ENCODE measurements at regions not wholly inside any gene's neighbourhood (a gene's known extent, or its start where the extent isn't known, plus 50 kb on each side); places are given as distances from the start of the nearest gene placed in this dataset.

DNA sequence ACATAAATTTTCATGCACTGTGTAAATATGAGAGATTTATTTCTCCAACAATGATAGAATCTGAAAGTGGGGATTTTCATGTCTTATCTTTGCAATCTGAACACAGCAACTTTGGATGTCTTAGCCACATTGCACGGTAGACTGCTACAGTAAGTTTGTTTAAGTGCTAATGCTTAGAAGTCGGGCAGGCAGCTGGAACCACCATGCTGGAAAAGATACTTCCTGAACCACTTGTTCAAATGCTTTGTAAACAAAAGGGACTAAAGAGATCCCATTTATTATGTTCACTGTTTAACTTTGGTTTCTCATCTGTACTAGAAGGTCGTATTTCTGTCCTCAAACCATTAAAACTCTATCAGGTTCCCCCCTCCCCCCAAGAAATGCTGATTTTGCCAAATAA, 555.9 kb upstream of the DIPK2B start:
- no peaks in the 10 kb centered on the region for H3K36me3 ChIP-seq (ENCODE audit: control insufficient read depth in 2 of 2, insufficient read depth in 2 of 2, low read length in 1 of 2)
- no peak overlapping the region for H3K27ac ChIP-seq (ENCODE audit: low read depth in 1 of 2, low read length in 1 of 2)
- WGBS = 8% methylated on average over 3 of the region's 3 CpGs
- no peaks in the 10 kb centered on the region for H3K27me3 ChIP-seq (ENCODE audit: control insufficient read depth in 2 of 2, insufficient read depth in 1 of 2, low read length in 1 of 2)
- H3K9me3 ChIP-seq (ENCODE audit: control insufficient read depth in 2 of 2, insufficient read depth in 1 of 2, low read length in 1 of 2) = no peaks in the 10 kb centered on the region
- peaks cover 8 to 21% of the 10 kb centered on the region in 2 donors for H3K4me1 ChIP-seq (ENCODE audit: control insufficient read depth in 2 of 2, insufficient read depth in 2 of 2, low read length in 2 of 2)
- peak in 1 of 9 donors; percentile 39 for DNase-seq (ENCODE audit: low read depth in 6 of 9, low spot score in 9 of 9)
- H3K4me3 ChIP-seq (ENCODE audit: low read length in 2 of 2) = no peak overlapping the region

DNA sequence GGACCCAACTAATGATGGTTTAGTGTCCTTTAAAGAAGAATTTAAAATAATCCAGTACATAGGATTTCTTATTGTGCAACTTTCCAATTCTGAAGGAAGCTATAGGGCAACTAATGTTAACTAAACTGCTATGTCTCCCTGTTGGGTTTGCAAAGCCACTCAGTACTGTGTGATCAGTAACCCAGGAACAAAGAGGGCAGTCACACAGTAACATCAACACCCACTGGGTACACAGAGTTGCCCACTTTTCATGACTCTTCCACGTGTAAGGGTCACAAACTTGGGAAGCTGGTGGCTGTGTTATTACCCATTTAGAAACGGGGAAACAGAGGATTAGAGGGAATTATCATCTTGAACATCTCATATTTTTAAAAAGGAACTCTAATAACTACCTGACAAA, 555.0 kb upstream of the DIPK2B start:
- H3K36me3 ChIP-seq (ENCODE audit: control insufficient read depth in 2 of 2, insufficient read depth in 2 of 2, low read length in 1 of 2) = no peaks in the 10 kb centered on the region
- peaks cover 8 to 21% of the 10 kb centered on the region in 2 donors for H3K4me1 ChIP-seq (ENCODE audit: control insufficient read depth in 2 of 2, insufficient read depth in 2 of 2, low read length in 2 of 2)
- no peak overlapping the region for H3K4me3 ChIP-seq (ENCODE audit: low read length in 2 of 2)
- 80% methylated on average over 2 of the region's 2 CpGs for WGBS
- no peak overlapping the region for H3K27ac ChIP-seq (ENCODE audit: low read depth in 1 of 2, low read length in 1 of 2)
- H3K27me3 ChIP-seq (ENCODE audit: control insufficient read depth in 2 of 2, insufficient read depth in 1 of 2, low read length in 1 of 2) = no peaks in the 10 kb centered on the region
- no peaks in the 10 kb centered on the region for H3K9me3 ChIP-seq (ENCODE audit: control insufficient read depth in 2 of 2, insufficient read depth in 1 of 2, low read length in 1 of 2)
- no peak for DNase-seq (ENCODE audit: low read depth in 6 of 9, low spot score in 9 of 9)

DNA sequence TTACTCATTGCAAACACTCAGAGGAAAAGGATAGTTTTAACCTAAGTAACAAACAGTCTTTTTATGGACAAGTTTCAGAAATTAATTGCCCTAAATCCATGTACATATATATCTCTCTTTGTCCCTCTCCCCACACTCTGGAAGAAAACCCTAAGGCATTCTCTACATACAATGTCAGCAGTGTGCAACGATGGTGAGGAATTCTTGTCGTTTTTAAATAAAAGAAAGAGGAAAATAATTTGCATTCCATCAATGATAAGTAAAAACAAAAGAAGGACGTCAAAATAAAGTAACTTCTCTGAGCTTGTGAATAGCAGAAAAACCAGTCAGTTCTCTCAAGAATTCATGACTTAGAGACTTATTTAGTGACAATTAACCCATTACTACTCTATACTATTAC, 550.5 kb upstream of the DIPK2B start:
- no peak overlapping the region for H3K4me3 ChIP-seq (ENCODE audit: low read length in 2 of 2)
- no peaks in the 10 kb centered on the region for H3K27me3 ChIP-seq (ENCODE audit: control insufficient read depth in 2 of 2, insufficient read depth in 1 of 2, low read length in 1 of 2)
- no peaks in the 10 kb centered on the region for H3K36me3 ChIP-seq (ENCODE audit: control insufficient read depth in 2 of 2, insufficient read depth in 2 of 2, low read length in 1 of 2)
- no peaks in the 10 kb centered on the region for H3K9me3 ChIP-seq (ENCODE audit: control insufficient read depth in 2 of 2, insufficient read depth in 1 of 2, low read length in 1 of 2)
- H3K4me1 ChIP-seq (ENCODE audit: control insufficient read depth in 2 of 2, insufficient read depth in 2 of 2, low read length in 2 of 2) = peaks cover 4 to 10% of the 10 kb centered on the region in 2 donors
- no peak for DNase-seq (ENCODE audit: low read depth in 6 of 9, low spot score in 9 of 9)
- no peak overlapping the region for H3K27ac ChIP-seq (ENCODE audit: low read depth in 1 of 2, low read length in 1 of 2)
- WGBS = 80% methylated on average over 3 of the region's 3 CpGs

DNA sequence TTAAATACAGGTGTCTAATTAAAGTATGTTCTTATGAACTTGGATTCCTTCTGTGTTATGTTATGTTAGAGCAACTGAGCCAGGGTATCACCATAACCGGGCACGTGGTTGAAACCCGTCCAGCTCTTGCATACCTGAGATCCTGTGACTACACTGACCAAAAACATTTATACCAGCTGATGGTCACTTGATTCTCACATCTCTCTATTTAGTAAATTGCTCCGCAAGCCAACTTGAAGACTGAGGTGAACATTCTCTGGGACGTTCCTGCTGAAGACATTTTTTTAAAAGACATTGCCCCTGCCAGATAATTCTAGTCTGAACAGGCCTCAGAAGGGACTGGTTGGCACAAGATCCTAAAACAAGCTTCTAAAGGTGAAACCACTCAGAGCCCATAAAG, 550.0 kb upstream of the DIPK2B start:
- H3K4me3 ChIP-seq (ENCODE audit: low read length in 2 of 2) = no peak overlapping the region
- no peaks in the 10 kb centered on the region for H3K27me3 ChIP-seq (ENCODE audit: control insufficient read depth in 2 of 2, insufficient read depth in 1 of 2, low read length in 1 of 2)
- WGBS = 96% methylated on average over 5 of the region's 5 CpGs
- no peak for DNase-seq (ENCODE audit: low read depth in 6 of 9, low spot score in 9 of 9)
- H3K9me3 ChIP-seq (ENCODE audit: control insufficient read depth in 2 of 2, insufficient read depth in 1 of 2, low read length in 1 of 2) = no peaks in the 10 kb centered on the region
- peaks cover 0 to 3% of the 10 kb centered on the region in 2 donors for H3K36me3 ChIP-seq (ENCODE audit: control insufficient read depth in 2 of 2, insufficient read depth in 2 of 2, low read length in 1 of 2)
- peaks cover 4 to 10% of the 10 kb centered on the region in 2 donors for H3K4me1 ChIP-seq (ENCODE audit: control insufficient read depth in 2 of 2, insufficient read depth in 2 of 2, low read length in 2 of 2)
- H3K27ac ChIP-seq (ENCODE audit: low read depth in 1 of 2, low read length in 1 of 2) = no peak overlapping the region

DNA sequence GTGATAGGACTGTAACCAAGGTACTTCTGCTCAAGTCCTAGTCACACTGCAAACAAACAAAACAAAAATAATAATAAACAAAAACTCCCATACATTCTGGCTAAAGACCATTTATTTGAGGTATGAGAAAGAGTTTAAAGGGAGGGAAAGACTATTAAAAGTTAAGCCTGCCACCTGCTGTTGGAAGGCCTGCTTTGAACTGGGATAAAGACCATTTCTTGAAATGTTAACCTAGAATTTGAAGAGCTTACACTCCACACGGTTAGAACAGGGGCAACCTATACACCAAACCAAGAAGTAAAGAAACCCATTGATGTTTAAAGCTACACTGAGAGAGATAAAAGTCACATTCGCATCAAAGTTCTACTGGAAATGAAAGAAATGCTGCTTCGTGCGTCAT, 548.7 kb upstream of the DIPK2B start:
- H3K27ac ChIP-seq (ENCODE audit: low read depth in 1 of 2, low read length in 1 of 2) = peak overlapping the region in 1 of 2 donors; percentile 22
- no peak overlapping the region for H3K4me3 ChIP-seq (ENCODE audit: low read length in 2 of 2)
- H3K9me3 ChIP-seq (ENCODE audit: control insufficient read depth in 2 of 2, insufficient read depth in 1 of 2, low read length in 1 of 2) = no peaks in the 10 kb centered on the region
- H3K4me1 ChIP-seq (ENCODE audit: control insufficient read depth in 2 of 2, insufficient read depth in 2 of 2, low read length in 2 of 2) = peaks cover 4 to 10% of the 10 kb centered on the region in 2 donors
- peak in 2 of 9 donors; percentile 35 to 71 for DNase-seq (ENCODE audit: low read depth in 6 of 9, low spot score in 9 of 9)
- H3K36me3 ChIP-seq (ENCODE audit: control insufficient read depth in 2 of 2, insufficient read depth in 2 of 2, low read length in 1 of 2) = peaks cover 0 to 4% of the 10 kb centered on the region in 2 donors
- no peaks in the 10 kb centered on the region for H3K27me3 ChIP-seq (ENCODE audit: control insufficient read depth in 2 of 2, insufficient read depth in 1 of 2, low read length in 1 of 2)
- WGBS = 18% methylated on average over 4 of the region's 4 CpGs

DNA sequence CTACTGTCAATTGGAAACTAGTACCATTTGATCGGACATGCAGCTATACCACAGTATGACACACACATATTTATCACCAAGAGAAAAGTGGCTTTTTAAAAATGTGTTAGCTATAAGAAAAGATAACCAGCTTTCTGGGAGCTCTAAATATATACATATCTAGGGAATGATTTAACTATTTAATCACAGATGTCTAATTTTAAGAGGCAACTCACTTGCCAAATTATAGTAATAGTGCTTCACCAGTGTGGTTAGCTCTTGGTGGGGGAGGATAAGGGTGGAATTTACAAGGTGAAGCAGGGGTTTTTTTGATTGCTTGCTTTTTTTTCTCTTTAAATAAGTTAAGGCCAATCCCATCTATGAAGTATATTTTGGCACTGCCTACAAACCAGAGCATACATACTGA, 547.7 kb upstream of the DIPK2B start:
- no peak overlapping the region for H3K27ac ChIP-seq (ENCODE audit: low read depth in 1 of 2, low read length in 1 of 2)
- 94% methylated on average over 1 of the region's 1 CpG for WGBS
- no peak overlapping the region for H3K4me3 ChIP-seq (ENCODE audit: low read length in 2 of 2)
- peaks cover 0 to 4% of the 10 kb centered on the region in 2 donors for H3K36me3 ChIP-seq (ENCODE audit: control insufficient read depth in 2 of 2, insufficient read depth in 2 of 2, low read length in 1 of 2)
- peaks cover 1 to 2% of the 10 kb centered on the region in 2 donors for H3K4me1 ChIP-seq (ENCODE audit: control insufficient read depth in 2 of 2, insufficient read depth in 2 of 2, low read length in 2 of 2)
- DNase-seq (ENCODE audit: low read depth in 6 of 9, low spot score in 9 of 9) = no peak
- H3K9me3 ChIP-seq (ENCODE audit: control insufficient read depth in 2 of 2, insufficient read depth in 1 of 2, low read length in 1 of 2) = no peaks in the 10 kb centered on the region
- H3K27me3 ChIP-seq (ENCODE audit: control insufficient read depth in 2 of 2, insufficient read depth in 1 of 2, low read length in 1 of 2) = no peaks in the 10 kb centered on the region

DNA sequence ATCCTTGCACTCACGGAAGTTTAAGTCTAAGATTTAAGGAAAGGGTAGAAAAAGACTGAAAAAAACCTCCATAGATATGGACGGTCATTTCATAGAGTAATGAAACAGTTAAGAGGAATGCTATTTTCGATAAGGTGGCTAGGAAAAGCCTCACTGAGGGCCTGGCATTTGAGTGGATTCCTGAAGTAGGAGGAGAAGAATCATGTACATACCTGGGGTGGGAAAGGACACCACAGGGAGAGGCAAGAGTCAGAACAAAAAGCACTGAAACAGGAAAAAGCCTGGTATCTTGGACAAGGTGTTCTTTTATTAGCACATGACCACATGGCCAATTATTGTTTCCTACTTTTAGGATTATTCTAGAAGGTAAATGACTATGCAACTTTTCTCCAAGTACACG, 547.2 kb upstream of the DIPK2B start:
- H3K27ac ChIP-seq (ENCODE audit: low read depth in 1 of 2, low read length in 1 of 2) = no peak overlapping the region
- peaks cover 0 to 4% of the 10 kb centered on the region in 2 donors for H3K36me3 ChIP-seq (ENCODE audit: control insufficient read depth in 2 of 2, insufficient read depth in 2 of 2, low read length in 1 of 2)
- WGBS = 76% methylated on average over 4 of the region's 4 CpGs
- H3K4me3 ChIP-seq (ENCODE audit: low read length in 2 of 2) = no peak overlapping the region
- H3K9me3 ChIP-seq (ENCODE audit: control insufficient read depth in 2 of 2, insufficient read depth in 1 of 2, low read length in 1 of 2) = no peaks in the 10 kb centered on the region
- no peaks in the 10 kb centered on the region for H3K4me1 ChIP-seq (ENCODE audit: control insufficient read depth in 2 of 2, insufficient read depth in 2 of 2, low read length in 2 of 2)
- DNase-seq (ENCODE audit: low read depth in 6 of 9, low spot score in 9 of 9) = no peak
- H3K27me3 ChIP-seq (ENCODE audit: control insufficient read depth in 2 of 2, insufficient read depth in 1 of 2, low read length in 1 of 2) = no peaks in the 10 kb centered on the region

DNA sequence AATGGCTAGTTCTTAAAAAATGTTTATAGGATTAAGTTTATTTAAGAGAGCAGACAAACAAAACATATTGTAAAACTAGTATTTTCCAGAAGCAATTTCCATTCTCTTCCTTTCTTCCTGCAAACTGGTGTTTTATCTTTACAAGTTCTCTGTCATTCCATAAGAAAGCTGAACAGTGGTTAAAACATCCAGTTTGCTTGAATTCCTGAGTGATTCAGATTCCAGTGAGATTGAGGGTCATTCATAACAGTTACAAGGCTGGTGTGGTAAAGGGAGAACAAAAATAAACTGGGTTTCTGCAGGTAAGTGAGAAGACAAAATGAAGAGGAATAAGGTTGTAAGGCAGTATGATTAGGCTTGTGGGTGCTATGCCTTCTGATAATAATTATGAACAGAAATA, 544.8 kb upstream of the DIPK2B start:
- no peak overlapping the region for H3K4me3 ChIP-seq (ENCODE audit: low read length in 2 of 2)
- no peaks in the 10 kb centered on the region for H3K9me3 ChIP-seq (ENCODE audit: control insufficient read depth in 2 of 2, insufficient read depth in 1 of 2, low read length in 1 of 2)
- H3K4me1 ChIP-seq (ENCODE audit: control insufficient read depth in 2 of 2, insufficient read depth in 2 of 2, low read length in 2 of 2) = no peaks in the 10 kb centered on the region
- no peaks in the 10 kb centered on the region for H3K27me3 ChIP-seq (ENCODE audit: control insufficient read depth in 2 of 2, insufficient read depth in 1 of 2, low read length in 1 of 2)
- H3K36me3 ChIP-seq (ENCODE audit: control insufficient read depth in 2 of 2, insufficient read depth in 2 of 2, low read length in 1 of 2) = peaks cover 0 to 4% of the 10 kb centered on the region in 2 donors
- DNase-seq (ENCODE audit: low read depth in 6 of 9, low spot score in 9 of 9) = no peak
- no peak overlapping the region for H3K27ac ChIP-seq (ENCODE audit: low read depth in 1 of 2, low read length in 1 of 2)

DNA sequence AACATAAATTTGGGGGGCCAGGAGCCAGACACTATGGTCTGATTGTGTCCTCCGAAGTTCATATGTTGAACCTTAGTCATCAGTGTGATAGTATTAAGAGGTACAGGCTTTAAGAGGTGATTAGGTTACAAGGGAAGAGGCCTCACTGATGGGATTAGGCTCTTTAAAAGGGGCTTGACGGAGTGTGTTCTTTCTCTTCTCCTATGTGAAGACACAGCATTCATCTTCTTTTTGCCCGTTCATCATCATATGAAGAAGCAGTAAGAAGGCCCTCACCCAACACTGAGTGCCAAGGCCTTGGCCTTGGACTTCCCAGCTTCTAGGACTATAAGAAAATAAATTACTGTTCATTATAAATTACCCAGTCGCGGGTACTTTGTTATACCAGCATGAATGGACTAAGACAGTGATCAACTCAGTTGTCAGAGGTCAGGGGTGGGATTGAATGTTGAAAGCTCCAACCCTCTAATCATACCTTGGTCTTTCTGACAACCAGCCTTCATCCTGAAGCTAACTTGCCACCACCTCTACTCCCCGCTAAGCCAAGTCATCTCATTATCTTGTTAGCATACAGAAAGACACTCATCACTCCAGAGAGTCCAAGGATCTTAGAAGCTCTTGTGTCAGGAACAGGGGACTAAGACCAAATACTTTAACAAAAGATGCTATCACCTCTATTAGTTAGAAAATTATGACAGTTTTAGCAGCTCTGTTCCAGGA, 543.4 kb upstream of the DIPK2B start:
- 97% methylated on average over 6 of the region's 6 CpGs for WGBS
- Histone ChIP-seq H3K4me1 (ENCODE audit: control insufficient read depth in 2 of 2, insufficient read depth in 2 of 2, low read length in 2 of 2) (no peaks in the 10 kb centered on the region), H3K36me3 (ENCODE audit: control insufficient read depth in 2 of 2, insufficient read depth in 2 of 2, low read length in 1 of 2) (peaks cover 0 to 4% of the 10 kb centered on the region in 2 donors), H3K4me3 (ENCODE audit: low read length in 2 of 2) (no peak overlapping the region), H3K27ac (ENCODE audit: low read depth in 1 of 2, low read length in 1 of 2) (no peak overlapping the region), H3K27me3 (ENCODE audit: control insufficient read depth in 2 of 2, insufficient read depth in 1 of 2, low read length in 1 of 2) (no peaks in the 10 kb centered on the region), H3K9me3 (ENCODE audit: control insufficient read depth in 2 of 2, insufficient read depth in 1 of 2, low read length in 1 of 2) (no peaks in the 10 kb centered on the region)
- DNase-seq (ENCODE audit: low read depth in 6 of 9, low spot score in 9 of 9) = no peak

All from thymus (tissue), 11 donors.